ENCODE measurements at regions not wholly inside any gene's neighbourhood (a gene's known extent, or its start where the extent isn't known, plus 50 kb on each side); places are given as distances from the start of the nearest gene placed in this dataset.

GRCh38 chr1:190679044-190679443 lies 201.4 kb upstream of the BRINP3 start:
- no peak for TF ChIP-seq CTCF (IDR thresholded peaks at IDR 0.05)
- no peak for TF ChIP-seq POLR2A (IDR thresholded peaks at IDR 0.05)
- TF ChIP-seq POLR2AphosphoS5 (IDR thresholded peaks at IDR 0.05; ENCODE audit: insufficient read depth in 1 of 2, low read depth in 1 of 2), result no peak

Measured in vagina (tissue), 2 donors.